ENCODE measurements at regions not wholly inside any gene's neighbourhood (a gene's known extent, or its start where the extent isn't known, plus 50 kb on each side); places are given as distances from the start of the nearest gene placed in this dataset.
"Not testable (repeated sequence)": the region's sequence is repeated elsewhere in the genome, so short reads cannot be mapped to it uniquely, and the experiment has no call there.

GRCh38 chr12:73699318-73699717, 838.3 kb upstream of the ATXN7L3B start:
- H3K27ac ChIP-seq (ENCODE audit: low read length): no peak overlapping the region
- 16% methylated on average over 1 of the region's 1 CpG for WGBS
- intact Hi-C loops (cut with DNase I): no loop called here
- H3K27me3 ChIP-seq (ENCODE audit: control insufficient read depth, insufficient read depth): no peaks in the 10 kb centered on the region
- no peak for DNase-seq
- ATAC-seq: no peak
- H3K9me3 ChIP-seq (ENCODE audit: control insufficient read depth, low read length): no peaks in the 10 kb centered on the region
- H3K4me3 ChIP-seq (ENCODE audit: low read length): no peak overlapping the region
- no peaks in the 10 kb centered on the region for H3K4me1 ChIP-seq (ENCODE audit: control insufficient read depth, insufficient read depth, low read length)

- no peak for DNase-seq
- Histone ChIP-seq H3K9me3 (ENCODE audit: control insufficient read depth, low read length) (no peaks in the 10 kb centered on the region), H3K27ac (ENCODE audit: low read length) (no peak overlapping the region), H3K4me3 (ENCODE audit: low read length) (no peak overlapping the region), H3K4me1 (ENCODE audit: control insufficient read depth, insufficient read depth, low read length) (no peaks in the 10 kb centered on the region), H3K27me3 (ENCODE audit: control insufficient read depth, insufficient read depth) (no peaks in the 10 kb centered on the region)
- ATAC-seq: no peak
- WGBS: 93% methylated on average over 2 of the region's 2 CpGs
- intact Hi-C loops (cut with DNase I): no loop called here
Observed at GRCh38 chr12:73714655-73715054, 823.0 kb upstream of the ATXN7L3B start.

DNA sequence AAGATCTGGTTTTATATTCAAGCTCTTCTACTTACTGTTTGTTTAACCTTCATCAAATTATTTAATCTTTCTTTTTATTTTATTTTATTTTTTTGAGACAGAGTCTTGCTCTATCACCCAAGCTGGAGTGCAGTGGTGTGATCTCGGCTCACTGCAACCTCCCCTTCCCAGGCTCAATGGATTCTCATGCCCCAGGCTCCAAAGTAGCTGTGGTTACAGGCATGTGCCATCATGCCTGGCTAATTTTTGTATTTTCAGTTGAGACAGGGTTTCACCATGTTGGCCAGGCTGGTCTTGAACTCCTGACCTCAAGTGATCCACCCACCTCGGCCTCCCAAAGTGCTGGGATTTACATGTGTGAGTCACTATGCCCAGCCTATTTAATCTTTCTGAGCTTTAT, 821.5 kb upstream of the ATXN7L3B start:
- intact Hi-C loops (cut with DNase I); H3K27me3 ChIP-seq (ENCODE audit: control insufficient read depth, insufficient read depth); H3K4me1 ChIP-seq (ENCODE audit: control insufficient read depth, insufficient read depth, low read length); H3K4me3 ChIP-seq (ENCODE audit: low read length); ATAC-seq; DNase-seq; H3K27ac ChIP-seq (ENCODE audit: low read length); H3K9me3 ChIP-seq (ENCODE audit: control insufficient read depth, low read length): not testable (repeated sequence)
- 58% methylated on average over 2 of the region's 2 CpGs for WGBS

GRCh38 chr12:73719223-73719622, 818.4 kb upstream of the ATXN7L3B start:
- H3K9me3 ChIP-seq (ENCODE audit: control insufficient read depth, low read length): no peaks in the 10 kb centered on the region
- DNase-seq (no peak), ATAC-seq (no peak)
- no peaks in the 10 kb centered on the region for H3K27me3 ChIP-seq (ENCODE audit: control insufficient read depth, insufficient read depth)
- H3K4me3 ChIP-seq (ENCODE audit: low read length): no peak overlapping the region
- 86% methylated on average over 5 of the region's 5 CpGs for WGBS
- H3K27ac ChIP-seq (ENCODE audit: low read length): no peak overlapping the region
- intact Hi-C loops (cut with DNase I): no loop called here
- H3K4me1 ChIP-seq (ENCODE audit: control insufficient read depth, insufficient read depth, low read length): no peaks in the 10 kb centered on the region

- Histone ChIP-seq H3K4me1 (ENCODE audit: control insufficient read depth, insufficient read depth, low read length) (no peaks in the 10 kb centered on the region), H3K27me3 (ENCODE audit: control insufficient read depth, insufficient read depth) (no peaks in the 10 kb centered on the region), H3K4me3 (ENCODE audit: low read length) (no peak overlapping the region), H3K27ac (ENCODE audit: low read length) (no peak overlapping the region), H3K9me3 (ENCODE audit: control insufficient read depth, low read length) (no peaks in the 10 kb centered on the region)
- no peak for DNase-seq
- intact Hi-C loops (cut with DNase I): no loop called here
- no peak for ATAC-seq
- 77% methylated on average over 6 of the region's 6 CpGs for WGBS
Observed at GRCh38 chr12:73726881-73727280, 810.8 kb upstream of the ATXN7L3B start.

- Histone ChIP-seq H3K4me3 (ENCODE audit: low read length) (no peak overlapping the region), H3K4me1 (ENCODE audit: control insufficient read depth, insufficient read depth, low read length) (no peaks in the 10 kb centered on the region), H3K27ac (ENCODE audit: low read length) (no peak overlapping the region), H3K9me3 (ENCODE audit: control insufficient read depth, low read length) (no peaks in the 10 kb centered on the region), H3K27me3 (ENCODE audit: control insufficient read depth, insufficient read depth) (no peaks in the 10 kb centered on the region)
- WGBS: 28% methylated on average over 1 of the region's 1 CpG
- intact Hi-C loops (cut with DNase I): no loop called here
- ATAC-seq (no peak), DNase-seq (no peak)
Observed at GRCh38 chr12:73731658-73732057, 806.0 kb upstream of the ATXN7L3B start.

DNA sequence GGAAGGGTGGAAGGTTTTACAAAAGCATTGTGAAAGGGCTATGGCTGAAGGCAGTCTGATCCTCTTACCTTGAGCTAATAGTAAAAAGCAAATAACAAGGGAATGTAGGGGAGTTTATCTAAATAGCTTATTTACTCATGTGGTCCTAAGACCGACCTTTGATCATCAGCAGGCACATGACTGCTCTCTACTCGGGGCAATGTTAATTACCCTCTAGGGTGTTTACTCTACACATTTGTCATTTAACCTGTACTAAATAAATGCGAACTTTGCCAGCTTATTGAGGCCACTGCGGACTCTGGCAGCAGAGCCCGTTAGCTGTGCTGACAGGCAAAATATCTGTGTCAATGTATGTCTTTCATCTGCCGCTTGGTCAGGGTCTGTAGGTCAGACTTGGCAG, 768.3 kb upstream of the ATXN7L3B start:
- ATAC-seq: no peak
- Histone ChIP-seq H3K4me3 (ENCODE audit: low read length) (no peak overlapping the region), H3K27ac (ENCODE audit: low read length) (no peak overlapping the region), H3K27me3 (ENCODE audit: control insufficient read depth, insufficient read depth) (no peaks in the 10 kb centered on the region), H3K4me1 (ENCODE audit: control insufficient read depth, insufficient read depth, low read length) (no peaks in the 10 kb centered on the region), H3K9me3 (ENCODE audit: control insufficient read depth, low read length) (no peaks in the 10 kb centered on the region)
- WGBS: 63% methylated on average over 6 of the region's 6 CpGs
- peak in 1 of 3 donors; percentile 21 for DNase-seq
- intact Hi-C loops (cut with DNase I): no loop called here

GRCh38 chr12:73798523-73798922, 739.1 kb upstream of the ATXN7L3B start:
- no peaks in the 10 kb centered on the region for H3K4me1 ChIP-seq (ENCODE audit: control insufficient read depth, insufficient read depth, low read length)
- ATAC-seq (no peak), DNase-seq (no peak)
- no peak overlapping the region for H3K4me3 ChIP-seq (ENCODE audit: low read length)
- H3K9me3 ChIP-seq (ENCODE audit: control insufficient read depth, low read length): peaks cover 2% of the 10 kb centered on the region
- intact Hi-C loops (cut with DNase I): no loop called here
- H3K27ac ChIP-seq (ENCODE audit: low read length): no peak overlapping the region
- no peaks in the 10 kb centered on the region for H3K27me3 ChIP-seq (ENCODE audit: control insufficient read depth, insufficient read depth)

- WGBS: 26% methylated on average over 4 of the region's 4 CpGs
- intact Hi-C loops (cut with DNase I): no loop called here
- ATAC-seq (no peak), DNase-seq (no peak)
- no peaks in the 10 kb centered on the region for H3K27me3 ChIP-seq (ENCODE audit: control insufficient read depth, insufficient read depth)
- H3K4me3 ChIP-seq (ENCODE audit: low read length): no peak overlapping the region
- H3K27ac ChIP-seq (ENCODE audit: low read length): no peak overlapping the region
- no peaks in the 10 kb centered on the region for H3K9me3 ChIP-seq (ENCODE audit: control insufficient read depth, low read length)
- H3K4me1 ChIP-seq (ENCODE audit: control insufficient read depth, insufficient read depth, low read length): no peaks in the 10 kb centered on the region
Observed at GRCh38 chr12:73815072-73815645, 722.5 kb upstream of the ATXN7L3B start.

DNA sequence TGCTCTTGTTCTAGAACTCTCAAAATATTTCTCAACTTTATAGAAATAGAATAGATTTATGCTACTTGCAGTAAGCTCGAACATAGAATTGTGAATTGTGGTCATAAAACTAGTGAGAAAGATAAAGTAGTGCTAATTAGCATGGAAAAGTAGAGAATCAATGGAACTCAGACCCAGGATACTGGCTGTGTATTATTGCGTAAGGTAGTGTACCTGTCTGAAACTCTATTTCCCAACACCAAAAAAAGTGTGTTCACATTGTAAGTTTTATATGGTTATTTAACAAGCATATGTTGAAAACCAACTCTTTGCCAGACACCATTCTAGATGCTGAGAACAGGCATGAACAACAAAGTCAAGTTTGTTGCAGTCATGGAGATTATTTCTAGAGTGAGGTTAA, 720.5 kb upstream of the ATXN7L3B start:
- Histone ChIP-seq H3K27me3 (ENCODE audit: control insufficient read depth, insufficient read depth) (no peaks in the 10 kb centered on the region), H3K9me3 (ENCODE audit: control insufficient read depth, low read length) (no peaks in the 10 kb centered on the region), H3K4me1 (ENCODE audit: control insufficient read depth, insufficient read depth, low read length) (no peaks in the 10 kb centered on the region), H3K4me3 (ENCODE audit: low read length) (no peak overlapping the region), H3K27ac (ENCODE audit: low read length) (no peak overlapping the region)
- DNase-seq (no peak), ATAC-seq (no peak)
- WGBS: 79% methylated on average over 2 of the region's 2 CpGs
- intact Hi-C loops (cut with DNase I): no loop called here

- Histone ChIP-seq H3K9me3 (ENCODE audit: control insufficient read depth, low read length) (no peaks in the 10 kb centered on the region), H3K27ac (ENCODE audit: low read length) (no peak overlapping the region), H3K4me1 (ENCODE audit: control insufficient read depth, insufficient read depth, low read length) (no peaks in the 10 kb centered on the region), H3K4me3 (ENCODE audit: low read length) (no peak overlapping the region), H3K27me3 (ENCODE audit: control insufficient read depth, insufficient read depth) (no peaks in the 10 kb centered on the region)
- DNase-seq (no peak), ATAC-seq (no peak)
- intact Hi-C loops (cut with DNase I): no loop called here
- WGBS: 67% methylated on average over 3 of the region's 3 CpGs
Observed at GRCh38 chr12:73833746-73834145, 703.9 kb upstream of the ATXN7L3B start.

- intact Hi-C loops (cut with DNase I): loop anchor here in 1 of 4 donors (5.0 kb wide), 1 partner anchor 40 kb away; no protein-coding TSS in a partner anchor
- Histone ChIP-seq H3K4me1 (ENCODE audit: control insufficient read depth, insufficient read depth, low read length) (no peaks in the 10 kb centered on the region), H3K27ac (ENCODE audit: low read length) (no peak overlapping the region), H3K27me3 (ENCODE audit: control insufficient read depth, insufficient read depth) (no peaks in the 10 kb centered on the region), H3K9me3 (ENCODE audit: control insufficient read depth, low read length) (no peaks in the 10 kb centered on the region), H3K4me3 (ENCODE audit: low read length) (no peak overlapping the region)
- WGBS: 83% methylated on average over 2 of the region's 2 CpGs
- DNase-seq: no peak
- ATAC-seq: no peak
Observed at GRCh38 chr12:73841963-73842362, 695.7 kb upstream of the ATXN7L3B start.
